Frontal cortex (tissue), 3 donors: ENCODE measurements at regions not wholly inside any gene's neighbourhood (a gene's known extent, or its start where the extent isn't known, plus 50 kb on each side); places are given as distances from the start of the nearest gene placed in this dataset.

Experiments used
- DNase-seq, 2 donors: peaks; one replicate each; pipeline ENCODE4 v3.0.0; 2012; ENCODE audit warnings: low spot score in 2 of 2
- FAIRE-seq: peaks from 2 replicates; lab custom pipeline; 2012; peaks lifted over from hg19 to GRCh38; lab: Jason Lieb, UNC
- donor health status: control.
- donor health status: control.
- donor health status: control.

DNA sequence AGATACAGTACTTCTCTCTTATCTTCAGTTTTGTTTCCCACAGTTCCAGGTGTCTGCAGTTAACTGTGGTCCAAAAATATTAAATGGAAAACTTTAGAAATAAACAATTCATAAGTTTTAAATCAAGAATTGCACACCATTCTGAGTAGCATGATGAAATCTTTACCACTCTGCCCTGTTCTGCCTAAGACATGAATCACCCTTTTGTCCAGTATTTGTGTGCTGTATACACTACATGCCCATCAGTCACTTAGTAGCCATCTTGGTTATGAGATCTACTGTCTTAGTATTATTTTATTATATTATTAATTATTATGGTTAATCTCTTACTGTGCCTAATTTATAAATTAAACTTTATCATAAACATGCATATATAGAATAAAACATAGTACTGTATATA is 279.0 kb downstream of the OGFRL1 start:
- FAIRE-seq, result no peak
- DNase-seq, result no peak

DNA sequence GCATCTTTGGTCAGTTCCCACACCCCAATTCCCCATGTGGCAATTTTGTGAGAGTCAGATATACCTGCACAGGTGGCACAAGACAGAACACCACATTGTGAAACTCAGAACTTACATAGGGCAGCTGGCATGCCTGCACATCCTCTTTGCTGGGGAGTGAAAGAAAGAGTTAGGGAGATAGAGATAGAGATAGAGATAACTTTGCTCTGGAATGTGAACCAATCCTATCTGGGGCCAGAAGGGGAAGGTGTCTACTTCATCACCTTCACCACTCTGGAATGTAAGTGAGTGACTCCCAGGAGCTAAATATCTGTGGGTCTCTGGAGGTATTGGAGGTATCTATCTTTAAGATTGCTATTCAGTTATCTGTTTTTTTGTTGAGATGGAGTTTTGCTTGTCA is 289.2 kb downstream of the OGFRL1 start:
- FAIRE-seq (no peak), DNase-seq (no peak)

DNA sequence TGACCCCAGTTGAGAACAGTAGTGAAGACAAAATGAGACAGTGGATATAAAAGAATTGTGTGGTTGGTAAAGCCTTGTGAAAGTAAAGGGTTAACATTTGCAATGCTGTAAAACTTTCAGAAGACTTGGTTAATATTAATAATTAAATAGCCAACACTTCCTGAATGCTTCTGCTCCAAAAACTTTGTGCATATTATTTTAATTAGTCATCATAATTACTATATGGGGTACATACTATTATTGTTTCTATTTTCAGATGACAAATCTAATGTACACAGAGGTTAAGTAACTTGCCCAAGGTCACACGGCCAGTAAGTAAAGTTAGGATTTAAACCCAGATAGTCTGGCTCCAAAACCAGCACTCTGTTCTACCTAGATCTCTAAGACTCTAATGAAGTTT is 291.3 kb downstream of the OGFRL1 start:
- no peak for DNase-seq
- FAIRE-seq, result no peak

DNA sequence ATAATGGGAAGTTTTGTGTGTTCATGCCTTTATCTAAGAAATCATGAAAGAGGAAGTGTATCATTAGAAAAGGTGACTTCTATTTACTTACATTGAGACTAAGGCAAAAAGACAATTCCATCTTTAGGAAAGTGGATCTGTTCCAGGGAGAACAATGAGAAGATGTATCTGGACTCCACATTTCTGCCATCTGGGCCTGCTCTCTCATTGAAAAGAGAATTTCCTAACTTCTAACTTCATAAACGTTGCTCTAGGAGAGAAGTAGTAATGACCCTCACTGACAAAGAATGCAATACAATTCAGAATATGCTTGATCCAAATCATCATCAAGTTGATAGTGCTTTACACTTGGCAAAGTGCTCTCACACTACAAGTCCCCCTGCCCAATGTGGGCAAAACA is 294.2 kb downstream of the OGFRL1 start:
- no peak for FAIRE-seq
- no peak for DNase-seq

DNA sequence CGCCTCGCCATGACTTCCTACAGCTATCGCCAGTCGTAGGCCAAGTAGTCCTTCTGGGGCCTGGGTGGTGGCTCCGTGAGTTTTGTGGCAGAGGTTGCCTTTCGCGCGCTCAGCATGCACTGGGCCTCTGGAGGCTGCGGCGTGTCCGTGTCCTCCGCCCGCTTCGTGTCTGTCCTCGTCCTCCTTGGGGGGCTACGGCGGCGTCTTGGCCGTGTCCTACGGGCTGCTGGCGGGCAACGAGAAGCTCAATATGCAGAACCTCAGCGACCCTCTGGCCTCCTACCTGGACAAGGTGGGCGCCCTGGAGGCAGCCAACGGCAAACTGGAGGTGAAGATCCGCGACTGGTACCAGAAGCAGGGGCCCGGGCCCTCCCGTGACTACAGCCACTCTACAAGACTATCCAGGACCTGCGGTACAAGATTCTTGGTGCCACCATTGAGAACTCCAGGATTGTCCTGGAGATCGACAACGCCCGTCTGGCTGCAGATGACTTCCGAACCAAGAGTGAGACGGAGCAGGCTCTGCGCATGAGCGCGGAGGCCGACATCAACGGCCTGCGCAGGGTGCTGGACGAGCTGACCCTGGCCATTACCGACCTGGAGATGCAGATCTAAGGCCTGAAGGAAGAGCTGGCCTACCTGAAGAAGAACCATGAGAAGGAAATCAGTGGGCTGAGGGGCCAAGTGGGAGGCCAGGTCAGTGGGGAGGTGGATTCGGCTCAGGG is 296.3 kb downstream of the OGFRL1 start:
- no peak for FAIRE-seq

DNA sequence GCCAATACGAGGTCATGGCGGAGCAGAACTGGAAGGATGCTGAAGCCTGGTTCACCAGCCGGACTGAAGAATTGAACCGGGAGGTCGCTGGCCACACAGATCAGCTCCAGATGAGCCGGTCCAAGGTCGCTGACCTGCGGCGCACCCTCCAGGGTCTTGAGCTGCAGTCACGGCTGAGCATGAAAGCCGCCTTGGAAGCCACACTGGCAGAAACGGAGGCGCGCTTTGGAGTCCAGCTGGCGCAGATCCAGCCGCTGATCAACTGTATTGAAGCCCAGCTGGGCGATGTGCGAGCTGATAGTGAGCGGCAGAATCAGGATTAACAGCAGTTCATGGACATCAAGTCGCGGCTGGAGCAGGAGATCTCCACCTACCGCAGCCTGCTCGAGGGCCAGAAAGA is 296.9 kb downstream of the OGFRL1 start:
- no peak for DNase-seq

More for the DNA sequence above, 296.3 kb downstream of the OGFRL1 start:
- DNase-seq, result no peak

DNA sequence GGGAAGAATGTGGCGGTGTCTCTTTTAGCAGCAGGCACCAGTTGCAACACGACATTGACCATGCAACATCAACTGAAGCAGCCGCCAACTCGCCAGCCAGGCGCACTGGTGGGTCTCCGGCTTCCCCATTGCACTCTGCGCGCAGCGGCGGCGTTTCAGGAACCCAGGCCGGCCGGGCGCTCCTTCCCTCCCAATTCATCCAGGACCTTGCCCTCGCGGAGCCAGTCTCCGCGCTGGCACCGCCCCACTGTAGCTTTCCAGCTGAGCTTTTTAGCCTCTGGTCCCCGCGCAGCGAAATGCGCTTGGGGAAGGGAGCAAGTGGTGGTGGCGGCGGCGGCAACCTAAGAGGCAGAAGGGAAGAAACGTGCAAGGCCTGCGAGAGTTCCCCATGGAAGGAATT is 297.9 kb upstream of the RIMS1 start:
- DNase-seq, result no peak
- FAIRE-seq, result no peak

More for the DNA sequence above, 296.9 kb downstream of the OGFRL1 start:
- no peak for FAIRE-seq

DNA sequence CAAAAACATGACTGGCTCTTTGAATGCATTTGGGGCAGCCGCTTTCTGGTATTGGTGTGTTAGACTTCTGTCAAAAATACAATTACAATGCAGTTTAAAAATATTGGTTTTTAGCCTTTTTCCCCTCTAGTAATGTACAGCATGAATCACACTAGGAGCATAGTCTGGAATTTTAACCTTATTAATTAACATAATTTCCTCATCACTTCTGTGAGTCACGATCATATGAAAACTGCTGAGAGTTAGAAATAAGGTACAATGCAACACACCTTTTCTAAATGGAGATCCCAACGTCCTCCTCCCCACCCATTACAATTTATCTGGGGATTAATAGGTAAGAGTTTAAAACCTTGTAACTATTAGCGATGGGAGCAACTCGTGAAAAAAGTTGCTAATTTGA is 297.1 kb upstream of the RIMS1 start:
- no peak for DNase-seq

DNA sequence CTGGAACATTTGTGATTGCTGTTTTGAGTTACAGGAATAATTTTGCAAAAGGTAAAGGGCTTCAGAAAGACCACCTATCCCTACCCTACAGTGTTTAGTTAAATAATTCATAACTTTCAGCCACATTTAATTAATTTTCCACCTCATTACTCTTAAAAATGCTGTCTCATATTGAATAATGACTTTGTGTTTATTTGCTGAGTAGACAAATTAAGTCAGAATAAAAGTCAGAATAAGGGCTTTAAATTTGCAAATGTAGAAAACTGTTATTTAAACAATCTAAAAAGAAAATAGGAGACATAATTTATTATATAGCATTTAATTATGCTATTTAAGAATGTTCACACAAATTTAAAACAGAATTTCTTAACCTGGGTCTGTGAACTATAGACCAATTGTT is 293.7 kb upstream of the RIMS1 start:
- DNase-seq (no peak), FAIRE-seq (no peak)

More for the DNA sequence above, 297.1 kb upstream of the RIMS1 start:
- FAIRE-seq, result no peak

DNA sequence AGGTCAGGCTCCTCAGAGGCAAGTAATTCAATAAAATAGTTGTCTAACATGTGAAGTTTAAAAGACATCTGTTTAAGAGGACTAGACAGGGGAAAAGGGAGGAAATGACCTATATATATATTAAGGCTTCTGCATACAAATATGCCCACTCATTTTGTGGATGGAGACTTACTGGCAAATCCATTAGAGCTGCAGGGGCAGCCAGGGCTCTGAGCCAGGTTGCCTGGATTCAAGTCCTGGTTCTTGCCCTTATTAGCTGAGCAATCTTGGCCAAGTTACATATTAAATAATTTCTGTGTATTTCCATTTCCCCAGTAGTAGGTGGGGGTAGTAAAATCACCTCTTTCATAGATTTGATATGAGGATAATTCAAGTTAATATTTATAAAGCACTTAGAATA is 287.0 kb upstream of the RIMS1 start:
- no peak for FAIRE-seq
- no peak for DNase-seq

DNA sequence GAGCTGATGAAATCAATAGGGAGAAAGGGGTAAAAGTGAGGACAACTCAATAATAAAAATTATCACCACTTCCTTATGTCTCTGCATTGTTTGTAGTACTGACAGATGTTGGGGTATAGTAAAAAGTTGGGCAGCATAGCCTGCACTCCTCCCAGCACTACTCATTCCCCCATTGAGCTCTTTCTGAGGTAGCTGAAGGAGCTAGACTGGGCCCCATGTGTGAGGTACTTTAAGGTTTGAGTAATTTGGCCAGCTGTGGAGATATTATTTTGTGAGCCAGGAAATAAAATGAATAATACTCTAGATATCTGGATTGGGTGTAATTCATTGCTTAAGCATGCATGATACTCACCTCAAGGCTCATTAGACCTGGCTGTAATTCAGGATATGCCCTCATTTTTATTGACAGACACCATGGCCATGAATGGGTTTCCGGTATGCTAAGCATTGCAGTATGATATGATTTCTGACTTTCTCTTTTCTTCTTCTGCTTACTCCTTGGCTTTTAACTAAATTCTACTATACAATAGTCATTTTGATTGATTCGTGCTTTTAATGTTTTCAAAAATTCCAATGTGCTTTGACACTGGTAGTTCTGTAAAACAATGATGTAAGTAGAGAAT is 283.9 kb upstream of the RIMS1 start:
- no peak for FAIRE-seq
- no peak for DNase-seq

DNA sequence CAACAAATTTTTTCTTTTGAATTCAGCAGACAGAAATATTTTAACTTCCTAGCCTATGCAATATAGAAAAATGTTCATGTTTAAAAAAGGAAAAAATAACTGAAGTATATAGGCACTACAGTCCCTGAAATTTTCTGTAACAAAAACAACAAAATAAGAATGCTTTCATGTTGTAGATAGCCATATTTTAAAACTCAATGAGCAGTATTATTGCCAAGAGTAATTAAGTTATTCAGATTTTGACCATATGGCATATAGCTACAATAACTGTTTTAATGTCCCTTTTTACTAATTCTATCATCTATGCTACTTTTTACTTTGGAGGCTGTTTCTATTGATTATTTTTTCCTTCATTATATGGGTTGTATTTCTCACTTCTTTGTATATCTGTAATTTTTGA is 283.3 kb upstream of the RIMS1 start:
- FAIRE-seq, result no peak
- no peak for DNase-seq

DNA sequence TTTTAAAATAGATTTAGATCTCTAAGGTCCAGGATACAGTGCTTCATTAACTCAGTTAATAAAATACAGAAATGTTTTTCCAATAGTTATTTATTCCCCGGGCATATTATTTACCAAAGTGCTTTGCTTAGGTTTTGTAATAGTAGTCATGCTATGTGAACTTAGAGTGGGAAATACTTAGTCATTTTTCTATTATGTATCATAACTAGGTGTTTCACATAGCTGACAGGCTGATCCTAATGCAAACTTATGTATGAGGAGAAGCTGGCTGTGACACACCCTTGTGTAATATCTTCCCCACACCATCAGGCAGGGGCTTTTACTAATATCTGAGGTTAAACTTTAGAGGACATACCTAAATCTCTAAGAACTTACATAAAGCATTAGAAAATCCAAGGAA is 277.7 kb upstream of the RIMS1 start:
- DNase-seq (no peak), FAIRE-seq (no peak)

DNA sequence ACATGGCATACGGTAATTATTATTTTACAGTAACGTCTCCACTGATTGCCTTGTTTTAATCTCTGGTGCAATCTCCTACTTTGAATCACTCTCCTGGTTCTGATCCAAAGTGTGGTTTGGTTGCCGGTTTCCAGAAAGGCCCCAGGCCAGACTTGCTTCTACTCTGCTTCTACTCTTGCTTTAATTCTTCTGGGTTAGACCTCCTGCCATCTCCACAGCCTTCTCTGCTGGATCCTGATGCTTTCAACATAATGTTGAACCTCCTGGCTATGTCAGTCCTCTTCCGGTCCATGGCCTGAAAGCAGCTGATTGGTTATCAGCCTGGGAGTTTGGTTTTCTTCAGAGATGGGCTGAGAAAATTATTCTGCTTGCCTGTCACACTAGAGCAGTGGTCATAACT is 266.5 kb upstream of the RIMS1 start:
- FAIRE-seq, result no peak
- DNase-seq, result no peak

DNA sequence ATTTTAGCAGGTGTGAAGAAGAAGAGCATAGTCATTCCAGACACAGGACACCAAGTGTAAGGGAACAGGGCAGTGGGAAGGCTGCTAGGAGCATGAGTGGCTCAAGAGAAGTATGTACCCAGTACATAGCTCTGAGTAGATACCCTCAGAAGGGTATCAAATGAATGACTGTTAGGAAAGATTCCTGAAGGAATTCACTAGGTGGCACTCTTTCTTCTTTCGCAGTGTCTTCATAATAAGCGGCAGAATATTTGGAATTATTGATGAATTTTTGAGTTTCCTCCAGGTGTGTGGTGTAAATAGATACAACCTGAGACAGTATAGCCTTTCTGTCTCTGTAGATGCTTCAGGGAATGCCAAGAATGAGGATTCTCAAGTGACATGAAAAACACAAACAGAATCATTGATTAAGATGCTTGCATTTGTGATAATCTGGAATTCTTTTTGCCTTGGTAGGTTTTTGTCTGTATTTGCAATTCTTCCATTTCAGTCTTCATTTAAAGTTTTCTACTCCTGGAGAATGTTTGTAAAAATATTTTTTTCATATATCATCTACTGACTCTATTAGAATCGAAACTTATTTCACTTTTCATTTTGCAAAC is 264.3 kb upstream of the RIMS1 start:
- FAIRE-seq, result no peak
- DNase-seq, result no peak

DNA sequence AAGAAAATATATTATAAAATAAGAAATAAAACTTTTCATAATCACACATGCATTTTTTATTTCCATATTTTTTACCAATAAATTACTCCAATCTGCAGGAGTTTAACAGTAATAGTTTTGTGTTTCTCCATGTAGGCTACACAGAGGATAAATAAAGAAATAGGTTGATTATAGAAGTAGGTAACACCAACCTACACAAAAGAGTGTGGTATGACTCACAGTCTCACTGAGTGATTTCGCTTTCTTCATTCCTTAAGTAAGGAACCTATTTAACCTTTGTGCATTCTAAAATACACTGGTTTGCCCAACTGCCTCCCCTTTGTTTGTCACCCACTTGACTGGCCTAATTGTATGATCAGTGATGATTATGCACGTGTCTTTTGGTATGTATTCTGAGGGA is 244.2 kb upstream of the RIMS1 start:
- FAIRE-seq, result no peak
- no peak for DNase-seq

DNA sequence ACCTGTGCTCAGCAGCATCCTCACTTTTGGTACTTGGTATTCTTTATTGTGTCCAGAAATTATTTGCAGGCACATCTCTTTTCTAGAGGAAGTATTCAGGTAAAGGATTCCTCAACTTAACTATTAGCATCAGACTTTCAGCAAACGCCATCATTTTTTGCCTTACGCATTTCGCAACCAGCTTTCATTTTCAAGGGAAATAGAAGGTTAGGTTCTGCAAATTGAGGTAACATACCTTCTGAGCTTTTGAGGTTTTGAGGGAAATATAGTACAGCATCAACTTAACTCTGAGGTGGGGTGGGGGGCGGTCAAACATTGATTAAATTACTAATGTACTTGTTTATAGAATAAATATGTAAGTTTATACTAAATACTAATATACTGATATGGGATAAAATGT is 243.6 kb upstream of the RIMS1 start:
- DNase-seq, result no peak

DNA sequence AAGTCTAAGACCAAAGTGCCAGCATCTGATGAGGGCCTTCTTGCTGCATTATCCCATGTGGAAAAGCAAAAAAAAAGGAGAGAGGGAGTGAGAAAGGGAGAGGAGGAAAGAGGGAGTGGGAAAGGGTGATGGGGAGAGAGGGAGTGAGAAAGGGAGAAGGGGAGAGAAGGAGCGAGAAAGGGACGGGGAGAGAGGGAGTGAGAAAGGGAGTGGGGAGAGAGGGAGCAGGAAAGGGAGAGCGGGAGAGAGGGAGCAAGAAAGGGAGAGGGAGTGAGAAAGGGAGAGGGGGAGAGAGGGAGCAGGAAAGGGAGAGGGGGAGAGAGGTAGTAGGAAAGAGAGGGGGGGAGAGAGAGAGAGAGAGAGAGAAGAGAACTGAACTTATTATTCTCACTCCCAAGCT is 241.1 kb upstream of the RIMS1 start:
- FAIRE-seq, result no peak

More for the DNA sequence above, 243.6 kb upstream of the RIMS1 start:
- no peak for FAIRE-seq

DNA sequence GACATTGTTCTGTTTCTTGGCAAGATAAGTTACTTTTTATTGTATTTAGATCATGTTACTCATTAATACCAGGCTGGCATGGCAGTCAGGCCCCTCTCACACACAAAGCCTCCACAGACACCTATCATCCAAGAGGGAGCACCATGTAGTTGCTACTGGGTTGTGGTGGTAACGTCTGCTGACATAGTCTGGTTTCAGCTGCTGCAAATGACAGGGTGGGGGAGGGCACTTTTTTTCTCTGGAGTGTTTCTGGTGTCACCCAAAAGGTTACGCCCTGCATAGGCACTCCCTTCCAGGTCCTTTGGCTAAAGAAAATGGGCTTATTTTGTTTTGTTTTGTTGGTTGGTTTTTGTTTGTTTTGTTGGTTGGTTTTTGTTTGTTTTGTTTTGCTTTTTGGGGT is 236.4 kb upstream of the RIMS1 start:
- FAIRE-seq, result no peak

More for the DNA sequence above, 241.1 kb upstream of the RIMS1 start:
- DNase-seq, result no peak

DNA sequence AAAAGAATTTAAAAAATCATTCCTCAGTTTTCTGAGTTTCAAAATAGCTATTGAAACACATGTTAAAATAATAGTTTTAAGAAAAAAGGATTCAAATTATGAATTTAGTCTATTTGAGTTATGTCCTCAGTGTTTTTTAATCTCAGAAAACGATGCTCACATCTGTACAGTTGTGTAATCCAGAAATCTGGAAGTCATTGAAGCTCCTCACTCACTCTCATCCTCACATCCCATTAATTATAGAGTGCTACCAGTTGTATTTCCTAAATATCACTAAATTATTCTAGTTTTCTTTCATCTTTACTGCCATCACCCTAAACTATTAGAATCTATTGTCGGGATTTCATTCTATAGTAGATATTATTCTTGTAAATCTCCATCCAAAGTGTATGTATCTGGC is 234.7 kb upstream of the RIMS1 start:
- no peak for DNase-seq
- FAIRE-seq, result no peak

More for the DNA sequence above, 236.4 kb upstream of the RIMS1 start:
- no peak for DNase-seq

DNA sequence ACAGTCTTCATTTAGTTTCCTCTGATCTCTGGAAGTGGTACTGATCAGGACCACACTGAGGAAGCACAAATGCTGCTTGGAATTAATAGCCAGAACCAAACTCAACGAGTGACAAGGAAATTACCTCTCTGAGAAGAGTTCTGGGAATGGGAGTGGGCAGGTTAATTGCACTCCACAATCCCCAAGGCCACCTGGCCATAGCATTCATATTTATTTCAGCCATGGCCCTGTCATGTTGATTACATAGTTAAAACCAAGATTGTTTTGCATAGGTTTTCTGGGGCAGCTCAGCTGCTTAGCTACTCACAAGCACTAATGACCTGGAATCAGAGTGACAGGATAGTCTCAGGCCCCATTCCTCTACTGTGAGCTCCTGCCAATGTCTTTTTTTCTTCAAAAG is 230.2 kb upstream of the RIMS1 start:
- no peak for DNase-seq
- no peak for FAIRE-seq
